Fibroblast of pulmonary artery (primary cell): ENCODE measurements at regions not wholly inside any gene's neighbourhood (a gene's known extent, or its start where the extent isn't known, plus 50 kb on each side); places are given as distances from the start of the nearest gene placed in this dataset.

ENCODE experiments used
- DNase-seq: peaks from one replicate; pipeline ENCODE4 v3.0.0-alpha.2; 2010; ENCODE audit warnings: low read depth
- H3K4me3 ChIP-seq: replicated peaks from 2 replicates; pipeline ENCODE4 v1.5.1; 2011; ENCODE audit warnings: low read depth, mild to moderate bottlenecking, control low read depth, low read length, moderate library complexity
- TF ChIP-seq, protein P1 (sequence below): IDR thresholded peaks from 2 replicates; pipeline ENCODE4 v1.5.1; 2011; ENCODE audit warnings: mild to moderate bottlenecking, control low read depth, low read length, inconsistent platforms; ENCODE audit errors: missing control alignments

DNA sequence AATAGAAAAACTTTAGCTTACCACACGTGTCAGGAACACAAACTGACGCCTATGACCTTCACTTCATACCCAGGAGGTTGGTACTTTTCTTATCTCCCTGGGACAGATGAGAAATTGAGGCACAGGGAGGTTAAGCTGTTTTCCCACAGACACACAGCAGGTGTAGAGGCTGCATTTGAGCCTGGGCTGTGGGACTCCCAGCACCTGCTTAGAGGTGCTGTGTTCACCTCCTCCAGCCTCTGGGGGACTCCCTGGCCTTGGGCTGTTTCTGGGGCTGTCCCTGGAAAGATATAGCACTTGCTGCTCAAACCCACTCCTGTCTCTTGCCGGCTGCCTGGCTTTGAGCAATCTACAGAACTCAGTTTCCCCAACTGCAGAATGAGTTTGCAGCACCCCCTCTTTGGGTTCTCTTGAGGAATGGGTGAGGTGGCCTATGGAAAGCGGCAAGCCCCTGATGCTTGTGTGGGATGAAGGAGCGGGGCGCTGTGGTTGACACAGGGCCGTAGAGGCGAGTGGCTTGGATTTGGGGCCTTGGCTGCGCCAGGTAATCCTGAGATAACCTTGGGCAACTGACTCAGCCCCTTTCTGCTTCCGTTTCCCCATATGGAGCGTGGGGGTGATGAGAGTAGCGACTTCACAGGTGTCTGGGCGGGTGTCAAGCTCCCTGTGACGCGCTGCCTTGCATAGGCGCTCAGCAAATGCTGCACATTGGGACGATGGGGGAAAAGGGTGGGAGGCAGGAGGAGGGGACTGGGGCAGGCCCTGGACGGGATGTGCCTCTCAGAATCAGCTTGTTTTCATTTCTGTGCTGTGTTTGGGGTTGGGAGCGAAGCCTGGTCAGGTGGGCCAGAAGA is 104.5 kb upstream of the CIBAR2 start:
- H3K4me3 ChIP-seq = no peak overlapping the region
- no peak for DNase-seq

DNA sequence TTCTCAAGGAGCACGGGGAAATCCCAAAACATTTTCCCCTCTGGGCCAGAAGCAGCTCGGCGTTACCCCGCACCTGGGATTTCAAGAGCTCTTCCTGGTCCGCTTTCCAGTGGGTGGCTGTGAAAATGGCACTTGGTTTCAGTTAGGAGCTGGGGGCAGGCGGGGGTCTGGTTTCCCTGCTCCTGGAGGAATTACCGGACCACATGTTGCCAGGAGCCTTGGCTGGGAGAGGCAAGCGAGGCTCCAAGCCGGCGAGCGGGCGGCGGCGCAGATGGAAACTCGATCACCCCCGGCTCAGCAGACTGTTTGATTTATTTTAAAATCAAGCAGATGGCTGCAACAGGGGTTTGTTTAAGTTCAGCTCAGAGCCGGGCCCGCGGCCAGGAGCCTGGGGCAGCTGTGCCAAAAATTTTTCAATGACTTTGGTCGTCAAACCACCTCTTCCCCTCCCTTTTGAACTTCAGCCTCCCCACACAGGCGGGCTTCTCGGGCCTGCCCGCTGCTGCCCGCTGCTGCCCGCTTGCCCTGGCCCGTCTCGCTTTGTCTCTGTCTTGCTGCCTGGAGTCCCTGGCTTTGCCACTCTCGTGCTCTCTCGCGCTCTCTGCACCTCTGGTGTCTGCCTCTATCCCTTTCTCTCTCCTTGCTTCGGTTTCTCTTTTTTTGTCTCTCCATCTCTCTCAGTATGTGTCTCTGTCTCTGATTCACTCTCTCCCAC is 108.0 kb upstream of the CIBAR2 start:
- H3K4me3 ChIP-seq = peak overlapping the region; percentile 42
- TF ChIP-seq, protein P1, sequence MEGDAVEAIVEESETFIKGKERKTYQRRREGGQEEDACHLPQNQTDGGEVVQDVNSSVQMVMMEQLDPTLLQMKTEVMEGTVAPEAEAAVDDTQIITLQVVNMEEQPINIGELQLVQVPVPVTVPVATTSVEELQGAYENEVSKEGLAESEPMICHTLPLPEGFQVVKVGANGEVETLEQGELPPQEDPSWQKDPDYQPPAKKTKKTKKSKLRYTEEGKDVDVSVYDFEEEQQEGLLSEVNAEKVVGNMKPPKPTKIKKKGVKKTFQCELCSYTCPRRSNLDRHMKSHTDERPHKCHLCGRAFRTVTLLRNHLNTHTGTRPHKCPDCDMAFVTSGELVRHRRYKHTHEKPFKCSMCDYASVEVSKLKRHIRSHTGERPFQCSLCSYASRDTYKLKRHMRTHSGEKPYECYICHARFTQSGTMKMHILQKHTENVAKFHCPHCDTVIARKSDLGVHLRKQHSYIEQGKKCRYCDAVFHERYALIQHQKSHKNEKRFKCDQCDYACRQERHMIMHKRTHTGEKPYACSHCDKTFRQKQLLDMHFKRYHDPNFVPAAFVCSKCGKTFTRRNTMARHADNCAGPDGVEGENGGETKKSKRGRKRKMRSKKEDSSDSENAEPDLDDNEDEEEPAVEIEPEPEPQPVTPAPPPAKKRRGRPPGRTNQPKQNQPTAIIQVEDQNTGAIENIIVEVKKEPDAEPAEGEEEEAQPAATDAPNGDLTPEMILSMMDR = no peak
- peak; percentile 79 for DNase-seq

More for the DNA sequence above, 104.5 kb upstream of the CIBAR2 start:
- TF ChIP-seq, protein P1 = no peak

DNA sequence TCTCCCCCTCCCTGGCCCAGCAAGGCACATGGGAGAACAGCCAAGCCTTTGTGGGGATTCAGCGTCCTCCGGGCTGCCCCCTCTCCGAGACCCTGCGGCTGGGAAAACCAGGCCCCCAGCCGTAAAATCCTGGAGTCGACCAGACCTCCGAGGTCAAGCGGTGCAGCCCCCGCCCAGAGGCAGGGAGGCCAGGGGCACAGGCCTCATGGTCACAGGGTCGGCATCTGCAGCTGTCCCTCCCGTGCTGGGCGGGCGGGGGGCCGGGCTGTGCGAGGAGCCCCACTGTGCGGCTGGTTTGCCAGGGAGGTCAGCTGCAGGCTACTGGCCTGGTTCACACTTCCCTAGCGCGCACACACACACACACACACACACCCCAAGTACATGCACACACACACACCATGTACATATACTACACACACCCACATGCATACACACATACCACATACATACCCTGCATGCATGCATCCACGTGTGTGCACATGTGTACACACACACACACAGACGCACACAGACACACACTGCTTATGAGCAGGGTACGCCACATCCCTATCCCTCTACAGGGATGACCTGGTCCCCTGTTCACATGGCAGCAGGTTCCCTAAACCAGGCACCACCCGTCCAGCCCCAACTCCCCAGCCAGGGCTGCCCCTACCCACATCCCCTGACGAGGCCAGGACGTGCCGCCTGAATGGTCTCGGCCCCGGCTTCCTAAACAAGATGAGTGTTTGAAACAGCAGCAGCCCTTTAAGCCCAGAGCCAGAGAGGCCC is 108.9 kb upstream of the CIBAR2 start:
- no peak for DNase-seq
- TF ChIP-seq, protein P1 = no peak
- H3K4me3 ChIP-seq = no peak overlapping the region

DNA sequence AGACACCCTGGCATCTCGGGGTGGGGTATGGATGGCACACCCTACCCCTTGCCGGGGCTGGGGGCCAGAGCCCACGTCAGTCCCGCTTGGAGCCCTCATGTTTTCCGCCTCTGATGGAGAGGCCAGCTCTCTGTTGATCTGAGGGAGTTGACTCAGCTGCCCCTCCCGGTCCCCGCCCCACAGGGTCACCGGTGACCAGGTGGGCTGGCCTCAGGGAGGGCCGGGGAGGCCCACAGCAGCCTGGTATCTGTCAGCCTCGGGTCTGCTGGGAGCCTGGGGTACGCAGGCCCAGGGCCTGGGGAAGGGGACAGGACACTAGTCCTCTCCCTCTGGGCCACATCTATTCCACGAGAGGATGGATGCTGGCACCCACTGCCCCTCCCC is 109.5 kb upstream of the CIBAR2 start:
- DNase-seq = no peak
- TF ChIP-seq, protein P1 = no peak
- no peak overlapping the region for H3K4me3 ChIP-seq

DNA sequence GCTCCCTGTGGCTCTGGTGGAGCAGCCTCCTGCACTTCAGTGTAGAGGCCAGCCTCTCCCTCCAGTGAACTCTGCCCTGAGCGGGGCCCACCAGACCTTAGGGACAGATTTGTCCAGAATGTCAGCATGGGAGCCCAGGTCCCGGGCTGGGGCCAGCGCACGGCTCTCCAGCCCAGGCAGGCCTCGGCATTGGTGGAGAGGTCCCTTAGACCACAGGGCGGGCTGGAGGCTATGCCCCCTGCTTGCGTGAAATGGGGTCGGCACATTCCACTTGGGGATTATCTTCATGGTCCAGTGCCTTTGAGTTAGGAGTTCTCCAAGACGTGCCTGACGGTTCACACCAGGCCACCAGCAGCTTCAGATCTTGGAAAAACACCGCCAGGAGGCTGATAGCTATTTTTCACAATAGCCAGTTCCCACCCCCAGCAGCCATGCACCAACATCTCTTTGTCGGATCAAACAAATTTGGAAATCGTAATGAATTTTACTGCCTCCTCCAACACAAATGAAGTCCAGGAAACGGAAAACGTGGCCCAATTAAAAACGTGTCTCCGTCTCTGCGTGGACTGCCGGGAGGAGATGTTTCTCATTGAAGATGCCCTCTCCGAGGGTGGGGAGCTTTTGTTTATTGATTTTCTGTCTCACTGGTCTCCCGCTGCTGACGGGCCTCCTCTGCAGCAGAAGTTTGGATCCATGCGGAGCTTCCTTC is 110.0 kb upstream of the CIBAR2 start:
- TF ChIP-seq, protein P1 = no peak
- H3K4me3 ChIP-seq = no peak overlapping the region
- no peak for DNase-seq

DNA sequence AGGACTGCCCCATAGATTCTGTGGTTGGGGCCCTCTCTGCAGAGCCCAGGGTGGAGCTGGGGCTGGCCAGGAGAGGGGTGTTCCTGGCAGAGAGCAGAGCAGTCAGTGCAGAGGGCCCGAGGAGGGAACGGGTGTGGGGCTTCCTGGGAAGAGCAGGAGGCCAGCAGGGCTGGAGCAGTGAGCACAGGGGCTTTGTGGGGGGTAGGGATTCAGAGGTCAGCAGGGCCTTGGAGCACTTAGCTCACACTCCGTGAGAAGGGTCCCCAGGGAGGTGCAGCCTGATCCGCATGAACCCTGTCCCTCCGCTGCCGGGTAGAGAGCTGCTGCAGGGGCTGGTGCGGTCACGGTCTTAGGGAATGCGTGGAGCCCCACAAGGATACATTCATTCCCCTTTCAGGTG is 113.0 kb upstream of the CIBAR2 start:
- DNase-seq = no peak
- TF ChIP-seq, protein P1 = no peak
- no peak overlapping the region for H3K4me3 ChIP-seq
